C4-2B (cell line): ENCODE measurements at regions not wholly inside any gene's neighbourhood (a gene's known extent, or its start where the extent isn't known, plus 50 kb on each side); places are given as distances from the start of the nearest gene placed in this dataset.

Source experiments
- ZFX ChIP-seq: fragments of 450-650 bp; IDR thresholded peaks from 2 replicates; pipeline ENCODE4 v1.6.1; 2017
- TF ChIP-seq, protein P1 (sequence below): fragments of 450-650 bp; conservative IDR thresholded peaks from 2 replicates; pipeline ENCODE4 v1.5.1; 2017; ENCODE audit warnings: mild to moderate bottlenecking

DNA sequence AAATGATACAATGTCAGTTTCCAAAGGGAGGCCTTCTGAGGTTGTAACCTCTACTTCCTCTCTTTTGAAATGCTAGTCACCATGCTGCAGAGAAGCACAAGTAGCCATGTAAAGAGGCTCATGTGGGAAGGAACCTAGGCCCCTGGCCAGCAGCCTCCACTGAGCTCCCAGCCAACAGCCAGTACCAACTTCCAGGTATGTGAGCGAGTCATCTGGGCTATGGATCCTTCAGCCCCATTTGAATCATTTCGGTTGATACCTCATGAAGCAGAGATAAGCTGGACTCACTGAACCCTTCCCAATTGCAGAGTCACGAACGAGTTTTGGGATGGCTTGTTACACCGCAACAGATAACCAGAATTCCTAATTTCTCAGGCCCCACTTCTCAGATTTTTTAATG is 187.0 kb upstream of the LDB2 start:
- no peak for TF ChIP-seq ZFX
- TF ChIP-seq, protein P1, sequence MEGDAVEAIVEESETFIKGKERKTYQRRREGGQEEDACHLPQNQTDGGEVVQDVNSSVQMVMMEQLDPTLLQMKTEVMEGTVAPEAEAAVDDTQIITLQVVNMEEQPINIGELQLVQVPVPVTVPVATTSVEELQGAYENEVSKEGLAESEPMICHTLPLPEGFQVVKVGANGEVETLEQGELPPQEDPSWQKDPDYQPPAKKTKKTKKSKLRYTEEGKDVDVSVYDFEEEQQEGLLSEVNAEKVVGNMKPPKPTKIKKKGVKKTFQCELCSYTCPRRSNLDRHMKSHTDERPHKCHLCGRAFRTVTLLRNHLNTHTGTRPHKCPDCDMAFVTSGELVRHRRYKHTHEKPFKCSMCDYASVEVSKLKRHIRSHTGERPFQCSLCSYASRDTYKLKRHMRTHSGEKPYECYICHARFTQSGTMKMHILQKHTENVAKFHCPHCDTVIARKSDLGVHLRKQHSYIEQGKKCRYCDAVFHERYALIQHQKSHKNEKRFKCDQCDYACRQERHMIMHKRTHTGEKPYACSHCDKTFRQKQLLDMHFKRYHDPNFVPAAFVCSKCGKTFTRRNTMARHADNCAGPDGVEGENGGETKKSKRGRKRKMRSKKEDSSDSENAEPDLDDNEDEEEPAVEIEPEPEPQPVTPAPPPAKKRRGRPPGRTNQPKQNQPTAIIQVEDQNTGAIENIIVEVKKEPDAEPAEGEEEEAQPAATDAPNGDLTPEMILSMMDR: no peak
